AML-193 (cell line): ENCODE measurements at regions not wholly inside any gene's neighbourhood (a gene's known extent, or its start where the extent isn't known, plus 50 kb on each side); places are given as distances from the start of the nearest gene placed in this dataset.
"Not testable (repeated sequence)": the region's sequence is repeated elsewhere in the genome, so short reads cannot be mapped to it uniquely, and the experiment has no call there.

ENCODE experiments used
- DNase-seq, 2 experiments: peaks; one replicate each; lab custom pipeline; 2025; lab: John Stamatoyannopoulos, UW

GRCh38 chr3:177249203-177249602 lies 51.9 kb upstream of the TBL1XR1 start:
- DNase-seq: no peak

GRCh38 chr3:177250151-177250550 lies 52.9 kb upstream of the TBL1XR1 start:
- no peak for DNase-seq

- DNase-seq: peak; percentile 41 to 58
Observed at GRCh38 chr3:177251755-177252154, 54.5 kb upstream of the TBL1XR1 start.

GRCh38 chr3:177257006-177257405 lies 59.7 kb upstream of the TBL1XR1 start:
- peak; percentile 15 to 23 for DNase-seq

GRCh38 chr3:177257625-177258024 lies 60.3 kb upstream of the TBL1XR1 start:
- no peak for DNase-seq

- no peak for DNase-seq
Observed at GRCh38 chr3:177262396-177262795, 65.1 kb upstream of the TBL1XR1 start.

GRCh38 chr3:177263615-177264368 lies 66.5 kb upstream of the TBL1XR1 start:
- DNase-seq: peak; percentile 57 to 63

GRCh38 chr3:177271811-177272501 lies 74.7 kb upstream of the TBL1XR1 start:
- DNase-seq: not testable (repeated sequence)

- DNase-seq: no peak
Observed at GRCh38 chr3:177278016-177278415, 80.7 kb upstream of the TBL1XR1 start.

GRCh38 chr3:177279118-177279815 lies 82.0 kb upstream of the TBL1XR1 start:
- no peak for DNase-seq

GRCh38 chr3:177281292-177282118 lies 84.2 kb upstream of the TBL1XR1 start:
- no peak for DNase-seq

- DNase-seq: no peak
Observed at GRCh38 chr3:177282119-177282655, 84.9 kb upstream of the TBL1XR1 start.

GRCh38 chr3:177283983-177284382 lies 86.7 kb upstream of the TBL1XR1 start:
- no peak for DNase-seq

GRCh38 chr3:177284383-177284881 lies 87.2 kb upstream of the TBL1XR1 start:
- DNase-seq: peak; percentile 90 to 96

GRCh38 chr3:177286034-177286433 lies 88.8 kb upstream of the TBL1XR1 start:
- DNase-seq: no peak

GRCh38 chr3:177287231-177287630 lies 89.9 kb upstream of the TBL1XR1 start:
- peak; percentile 12 to 42 for DNase-seq

GRCh38 chr3:177290633-177291032 lies 93.4 kb upstream of the TBL1XR1 start:
- DNase-seq: no peak

GRCh38 chr3:177294221-177294620 lies 96.9 kb upstream of the TBL1XR1 start:
- DNase-seq: no peak

GRCh38 chr3:177295116-177295515 lies 97.8 kb upstream of the TBL1XR1 start:
- DNase-seq: no peak

- DNase-seq: no peak
Observed at GRCh38 chr3:177299250-177299649, 102.0 kb upstream of the TBL1XR1 start.

GRCh38 chr3:177300039-177300833 lies 103.0 kb upstream of the TBL1XR1 start:
- DNase-seq: peak; percentile 33 to 44
